HS-27A (cell line): ENCODE measurements at regions not wholly inside any gene's neighbourhood (a gene's known extent, or its start where the extent isn't known, plus 50 kb on each side); places are given as distances from the start of the nearest gene placed in this dataset.

Experiments used
- DNase-seq: peaks from one replicate; pipeline ENCODE4 v3.0.0-alpha.2; 2012; ENCODE audit warnings: low read depth, missing footprints

DNA sequence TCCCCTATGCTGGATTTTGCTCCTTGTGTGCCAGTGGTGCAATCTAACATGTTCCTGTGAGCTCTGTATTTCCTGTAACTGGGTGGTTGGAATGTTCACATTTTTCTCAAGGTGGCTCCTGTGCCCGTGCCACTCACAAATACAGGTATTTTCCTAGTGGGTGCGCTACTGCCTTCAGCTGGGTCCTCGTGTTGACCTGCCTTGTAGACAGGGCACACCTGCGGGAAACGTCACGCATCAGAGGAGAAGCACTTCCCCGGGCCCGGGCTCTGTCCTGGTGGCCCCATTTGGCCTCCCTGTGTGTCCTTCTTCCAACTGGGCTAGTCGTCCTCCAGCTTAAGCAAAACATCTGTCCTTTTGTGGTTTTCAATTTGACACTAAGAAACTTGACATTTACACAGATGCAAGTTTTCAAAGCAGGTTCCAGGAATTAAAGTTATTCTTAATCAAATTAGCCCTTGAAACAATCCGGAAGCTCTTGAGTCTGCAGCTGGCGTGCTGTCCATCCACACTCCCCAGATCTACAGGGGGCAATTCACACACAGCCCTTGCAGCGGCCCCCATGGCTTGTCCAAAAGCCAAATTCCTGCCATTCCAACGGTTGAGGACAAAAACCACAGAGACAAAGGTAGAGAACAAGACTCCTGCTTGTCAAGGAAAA lies 275.1 kb downstream of the CDC5L start:
- DNase-seq: peak; percentile 71

DNA sequence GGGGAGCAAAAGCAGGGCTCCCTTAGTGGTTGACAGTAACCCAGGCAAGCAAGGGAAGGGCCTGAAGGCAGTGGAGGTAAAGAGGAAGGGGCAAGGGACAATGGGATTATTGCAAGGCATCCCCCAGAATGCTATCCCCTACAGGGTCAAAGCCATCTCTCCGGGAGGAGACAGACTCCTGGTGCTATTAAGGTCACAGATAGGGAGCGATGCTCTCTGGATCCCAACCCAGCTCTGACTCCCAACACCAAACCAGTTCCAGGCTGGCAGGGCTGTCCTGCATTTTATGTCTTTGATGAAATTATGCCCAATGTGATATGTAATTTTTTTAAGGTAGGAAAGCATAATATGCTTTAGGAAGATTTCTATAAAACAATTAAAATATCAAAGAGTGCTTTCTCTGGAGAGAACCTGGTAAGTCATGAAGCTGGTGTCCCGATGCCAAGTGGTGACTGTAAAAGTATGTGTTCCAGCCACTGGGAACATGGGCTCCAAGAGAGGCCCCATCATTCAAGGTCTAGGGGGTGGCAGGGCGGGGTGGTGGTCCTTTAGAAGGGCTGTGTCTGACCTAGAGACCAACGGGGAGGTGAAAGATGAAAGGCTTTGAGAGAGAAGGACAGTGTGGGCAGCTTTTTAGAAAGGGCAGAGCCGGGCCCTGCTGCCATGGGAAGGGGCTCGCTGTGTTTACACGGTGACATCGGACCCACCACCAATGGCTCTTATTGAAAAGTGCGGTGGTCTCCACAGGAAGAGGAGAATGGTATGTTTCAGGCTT lies 276.5 kb downstream of the CDC5L start:
- no peak for DNase-seq

DNA sequence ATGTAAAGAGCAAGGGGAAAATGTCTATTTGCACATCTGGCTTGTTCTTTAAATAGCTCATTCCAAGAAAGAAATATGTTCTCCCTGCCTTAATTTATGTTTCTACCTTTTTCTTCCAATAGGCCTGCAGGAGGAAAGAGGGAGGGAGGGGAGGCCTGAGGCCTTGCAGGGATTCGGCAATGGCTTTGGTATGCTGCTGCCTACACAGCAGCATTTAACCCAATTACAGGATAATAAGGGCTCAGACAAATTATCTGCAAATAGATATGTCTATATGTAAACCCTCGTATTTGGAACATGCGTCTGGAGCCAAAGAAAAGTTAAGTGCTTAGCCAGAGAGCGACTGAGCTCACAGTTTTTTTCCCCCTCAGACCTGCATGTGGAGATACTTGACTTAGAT lies 277.2 kb downstream of the CDC5L start:
- no peak for DNase-seq

DNA sequence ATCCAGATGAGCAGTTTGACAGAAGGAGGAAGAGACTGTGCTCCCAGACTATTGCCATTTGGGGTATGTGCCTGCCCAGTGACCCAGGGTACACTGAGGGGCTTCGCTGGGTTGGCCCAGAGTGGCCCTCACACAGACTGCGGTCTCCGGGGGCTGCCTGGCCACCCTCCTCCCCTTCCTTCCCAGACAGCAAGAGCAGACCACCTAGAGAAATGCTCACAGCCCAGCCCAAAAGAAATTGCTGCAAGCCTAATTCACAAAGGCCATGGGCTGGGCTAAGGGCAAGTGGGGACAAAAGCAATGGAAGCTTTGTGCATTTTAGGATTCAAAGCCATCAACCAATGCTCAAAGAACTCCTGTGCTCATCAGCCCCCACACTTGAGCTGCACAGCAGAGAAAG lies 277.6 kb downstream of the CDC5L start:
- no peak for DNase-seq

DNA sequence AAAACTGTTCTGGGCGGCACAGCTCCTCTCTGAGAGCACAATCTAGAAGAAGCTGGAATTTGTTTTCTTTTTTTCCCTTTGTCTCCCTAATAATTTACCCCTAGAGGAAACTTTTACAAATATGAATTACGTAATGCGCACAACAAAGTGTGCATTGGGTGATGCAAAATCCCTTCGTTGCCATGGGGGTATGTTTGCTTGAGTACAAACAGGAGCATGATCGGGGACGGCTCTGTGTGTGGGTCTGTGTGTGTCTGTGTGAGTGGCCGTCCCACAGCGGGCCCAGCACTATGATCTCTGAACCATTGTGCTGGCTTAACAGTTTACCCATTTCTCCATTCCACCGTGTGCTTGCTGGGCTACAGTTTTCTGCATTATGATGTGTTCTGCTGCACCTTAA lies 278.2 kb downstream of the CDC5L start:
- no peak for DNase-seq

DNA sequence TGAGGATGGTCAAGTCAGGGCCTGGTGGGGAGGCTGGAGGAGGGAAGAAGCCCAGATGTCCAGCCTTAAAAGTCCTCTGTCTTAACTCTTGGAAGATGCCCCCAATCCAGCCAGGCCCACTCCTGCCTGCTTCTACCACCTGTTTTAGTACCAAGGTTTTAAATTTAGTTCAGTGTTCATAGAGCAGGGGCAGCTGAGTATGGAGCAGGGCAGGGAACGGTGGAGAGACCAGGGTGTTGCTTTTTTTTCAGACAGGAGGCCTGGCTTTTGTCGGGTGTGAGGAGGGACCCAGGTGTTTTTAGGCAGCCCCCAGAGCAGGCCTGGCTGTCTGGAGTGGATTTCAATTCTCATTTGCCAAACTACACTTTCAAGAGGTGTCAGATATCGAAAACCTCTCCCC lies 278.8 kb downstream of the CDC5L start:
- no peak for DNase-seq

DNA sequence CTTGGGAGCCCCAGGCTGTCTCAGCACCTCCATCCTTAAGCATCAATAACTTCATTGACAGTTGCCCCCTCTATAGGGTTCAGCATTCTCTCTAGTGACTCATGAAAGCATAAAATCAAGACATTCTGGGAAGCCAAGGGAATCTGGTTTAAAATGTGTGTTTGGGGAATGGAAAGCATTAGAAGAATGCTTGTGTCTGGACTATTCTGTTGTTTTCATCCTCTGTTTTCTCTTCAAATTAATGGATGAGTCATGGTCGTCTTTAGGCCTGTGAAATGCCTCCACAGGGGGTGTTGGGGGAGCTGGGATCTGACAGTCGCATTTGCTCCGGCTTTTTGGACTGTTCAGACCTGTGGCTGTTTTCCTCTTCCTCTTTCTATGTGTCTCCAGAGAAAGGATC lies 279.7 kb downstream of the CDC5L start:
- DNase-seq: peak; percentile 92

DNA sequence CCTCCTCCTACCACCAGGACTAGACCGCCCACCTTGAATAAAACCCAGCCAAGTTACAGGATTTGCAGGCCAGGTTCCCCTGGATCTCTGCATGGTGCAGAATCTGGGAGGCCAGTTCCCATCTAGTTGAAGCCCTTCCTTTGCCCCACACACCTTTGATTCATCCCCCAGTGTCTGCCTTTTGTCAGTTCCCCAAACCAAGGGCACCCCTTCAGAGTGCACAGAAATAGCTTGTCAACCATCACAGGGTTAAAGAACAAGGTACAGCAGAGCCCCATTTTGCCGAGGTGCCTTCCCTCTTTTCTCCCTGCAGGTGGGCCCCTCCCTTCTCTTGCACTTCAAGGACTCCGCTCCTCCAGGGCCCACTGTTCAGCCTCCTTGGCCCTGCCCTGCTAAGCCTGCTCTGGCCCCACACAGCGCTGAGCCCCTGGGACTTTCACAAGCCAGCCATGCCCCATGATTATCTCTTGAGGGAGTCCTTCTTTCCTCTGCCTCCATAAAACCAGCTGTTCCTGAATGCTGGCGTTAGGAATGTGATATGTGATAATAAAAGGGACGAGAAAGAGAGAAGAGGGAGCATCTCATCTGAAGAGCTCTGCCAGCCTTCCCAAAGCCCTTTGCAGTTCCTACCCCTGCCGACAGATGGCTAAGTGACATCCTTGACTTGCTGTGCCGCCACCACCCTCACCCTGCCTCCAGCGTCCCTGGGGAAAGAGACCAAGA lies 280.3 kb downstream of the CDC5L start:
- DNase-seq: no peak

DNA sequence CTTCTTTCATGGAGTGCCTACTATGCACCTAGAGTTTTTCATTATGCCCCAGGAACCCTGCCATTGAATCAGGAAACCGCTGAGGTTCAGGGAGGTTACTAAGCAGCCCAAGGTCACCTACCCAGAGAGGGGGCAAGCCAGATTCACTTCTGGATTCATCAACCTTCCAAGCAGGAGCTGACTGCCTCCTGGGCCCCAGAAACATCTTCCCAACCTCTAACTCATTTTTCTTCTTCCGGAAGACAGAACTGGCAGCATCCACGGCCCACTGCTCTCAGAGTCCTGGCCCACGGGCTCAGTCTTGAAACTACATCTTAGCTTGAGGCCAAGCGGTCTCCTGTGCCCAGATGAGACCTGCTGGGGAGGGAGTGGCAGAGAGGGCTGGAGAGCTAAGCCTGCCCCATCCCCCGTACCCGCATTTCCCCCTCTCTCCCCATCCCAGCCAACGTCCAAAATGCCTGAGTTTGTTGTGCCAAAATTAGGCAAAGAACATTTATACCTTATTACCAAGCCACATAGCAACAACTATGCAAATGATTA lies 281.0 kb downstream of the CDC5L start:
- no peak for DNase-seq

DNA sequence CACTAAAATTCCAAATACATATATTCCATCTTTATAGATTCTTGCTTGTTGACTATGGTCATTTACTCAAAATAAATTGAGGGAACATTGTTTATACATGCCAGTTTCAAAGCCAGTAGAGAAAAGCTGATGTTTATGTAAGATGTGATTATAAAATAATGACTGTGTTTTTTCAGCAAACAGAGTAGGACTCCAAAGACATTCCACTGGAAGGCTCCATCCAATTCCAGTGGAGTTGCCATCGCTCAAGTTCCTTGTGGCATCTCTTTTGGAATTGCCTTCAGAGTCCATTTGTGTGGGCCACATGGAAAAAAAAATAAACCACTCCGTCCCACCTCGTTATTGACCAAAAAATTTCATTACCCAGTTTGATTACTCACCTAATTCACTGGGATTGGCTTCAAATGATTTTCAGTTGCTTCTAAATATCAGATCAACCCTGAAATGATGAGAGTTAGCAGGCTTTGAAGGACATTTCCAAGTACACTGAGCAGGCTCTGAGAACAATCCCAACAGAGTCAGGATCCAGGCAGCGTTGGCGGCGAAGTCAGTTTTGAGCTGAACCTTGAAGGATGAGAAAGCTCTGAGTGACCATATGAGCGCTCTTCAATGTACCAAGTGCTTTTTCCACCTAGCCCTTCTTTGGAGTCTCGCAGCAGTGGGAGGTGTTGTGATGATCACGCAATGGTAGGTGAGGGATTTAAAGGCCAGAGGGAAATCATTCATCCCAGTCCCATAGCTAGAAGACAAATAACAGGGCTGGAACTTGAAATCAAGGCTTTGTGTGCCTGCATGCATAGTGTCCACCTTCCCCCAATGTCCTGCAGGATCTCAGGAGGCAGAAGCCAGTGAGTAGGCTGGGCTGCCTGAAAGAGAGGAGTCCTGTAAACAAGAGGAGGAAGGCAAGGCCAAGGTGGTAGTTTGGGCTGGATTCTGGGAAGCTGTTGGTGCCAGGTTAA lies 281.7 kb downstream of the CDC5L start:
- DNase-seq: no peak

DNA sequence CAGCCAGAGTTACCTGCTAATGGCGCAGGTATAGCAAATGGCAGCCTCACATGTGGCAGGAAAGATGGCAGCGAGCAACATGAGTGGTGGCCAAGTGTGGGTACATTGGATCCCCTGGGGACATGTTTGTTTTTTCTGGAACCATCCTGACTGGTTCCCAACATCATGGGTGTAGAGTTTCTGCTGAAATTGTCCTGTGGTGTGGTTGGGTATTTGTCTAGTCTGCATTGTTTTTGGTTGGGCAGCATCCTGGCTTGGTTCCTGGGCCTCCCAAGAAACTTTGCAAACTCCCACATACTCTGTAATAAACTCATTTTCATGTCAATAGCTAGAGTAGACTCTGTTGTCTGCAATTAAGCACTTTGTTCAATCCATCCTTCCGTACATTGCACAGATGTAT lies 282.6 kb downstream of the CDC5L start:
- DNase-seq: no peak

DNA sequence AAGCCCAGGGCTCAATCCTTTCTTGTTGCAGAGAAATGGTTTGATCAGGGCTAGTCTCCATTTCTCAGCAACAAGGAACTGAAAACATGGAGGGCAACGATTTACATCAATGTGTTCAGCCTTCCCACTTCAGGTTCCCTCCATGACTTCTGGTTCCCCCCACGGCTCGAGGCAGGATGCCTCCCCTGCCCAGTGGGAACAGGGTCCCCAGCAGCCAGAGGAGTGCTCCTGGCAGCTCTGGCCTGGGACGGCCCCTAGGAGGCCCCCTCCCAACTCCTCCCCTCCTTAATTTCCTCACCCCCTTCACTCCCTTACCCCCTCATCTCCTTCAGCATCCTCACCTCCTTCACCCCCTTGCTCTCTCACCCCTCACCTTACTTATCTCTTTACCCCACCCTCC lies 283.8 kb downstream of the CDC5L start:
- DNase-seq: no peak

DNA sequence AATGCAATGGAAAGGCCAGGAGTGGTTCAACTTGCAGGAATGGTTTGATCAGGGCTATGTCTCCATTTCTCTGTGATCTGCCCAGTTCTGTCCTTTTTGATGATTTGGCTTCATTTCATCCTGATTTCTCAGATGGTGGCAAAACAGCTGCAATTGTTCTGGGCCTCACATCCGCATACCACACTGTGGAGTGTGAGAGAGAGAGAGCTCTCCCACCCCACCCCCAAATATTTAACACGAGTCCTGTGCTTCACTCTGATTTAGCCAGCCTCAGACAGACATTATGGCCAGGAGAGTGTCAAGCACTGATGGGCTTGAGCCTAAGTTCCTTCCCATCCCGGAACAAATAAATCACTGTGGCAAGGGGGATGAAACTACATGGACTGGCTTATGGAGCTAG lies 284.6 kb downstream of the CDC5L start:
- no peak for DNase-seq

DNA sequence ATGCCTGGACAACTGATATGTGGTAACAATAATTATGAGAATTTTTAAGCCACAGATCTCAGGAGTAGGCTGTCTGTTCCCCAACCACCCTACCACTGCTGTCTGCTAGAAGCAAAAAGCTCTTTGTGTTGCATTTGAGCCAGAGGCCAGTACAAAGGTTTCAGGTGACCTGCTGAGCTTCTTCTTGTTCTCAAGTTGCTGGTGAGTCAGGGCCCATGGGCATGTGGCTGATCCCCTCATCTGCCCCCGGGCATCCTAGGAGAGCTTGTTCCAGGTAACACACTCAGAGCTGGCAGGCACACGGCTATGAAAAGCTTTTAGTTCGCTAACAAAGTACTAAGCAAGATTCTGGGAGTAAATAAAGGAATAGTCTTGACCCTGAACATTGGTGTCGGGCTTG lies 285.3 kb downstream of the CDC5L start:
- no peak for DNase-seq

DNA sequence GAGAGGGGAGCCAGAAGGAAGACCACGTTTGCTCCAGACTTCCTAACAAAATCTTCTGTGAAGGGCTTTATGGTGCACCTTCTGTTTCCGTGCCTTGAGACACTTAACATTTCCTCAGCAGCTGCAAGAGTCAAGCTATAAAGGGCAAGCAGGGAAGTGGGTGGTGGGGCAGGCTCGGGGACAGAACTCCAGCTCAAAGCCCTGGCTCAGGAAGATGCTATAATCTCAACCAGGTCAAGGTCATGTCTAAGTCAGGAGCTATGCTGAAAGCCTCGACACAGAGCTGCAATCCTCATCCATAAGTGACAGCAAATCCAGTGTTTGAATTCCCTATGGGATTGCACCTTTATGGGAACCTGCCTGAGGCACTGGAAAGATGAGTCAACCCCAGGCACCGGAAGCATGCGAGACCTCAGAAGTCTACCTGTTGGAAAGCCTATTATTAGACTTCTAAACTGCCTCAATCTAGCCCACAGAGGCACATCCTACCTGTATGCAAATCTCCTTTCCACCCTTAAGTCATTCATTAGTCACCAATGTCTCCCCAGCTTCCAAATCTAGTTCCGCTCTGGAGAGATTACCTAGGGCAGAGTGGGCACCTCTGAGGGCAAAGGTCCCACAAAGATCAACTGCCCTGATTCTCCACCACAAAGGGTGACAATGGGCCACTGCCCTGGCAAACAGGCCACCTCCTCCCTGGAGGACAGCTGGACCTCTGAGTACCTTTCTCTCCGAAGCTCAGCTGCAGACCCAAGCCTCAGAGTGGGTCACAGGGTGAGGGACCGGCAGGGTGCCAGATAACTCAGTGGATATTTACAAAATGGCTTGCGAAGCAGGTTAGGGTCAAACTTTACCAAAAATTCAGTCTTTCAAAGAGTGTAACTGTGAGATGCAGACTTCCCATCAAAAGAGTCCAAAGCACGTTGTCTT lies 287.0 kb downstream of the CDC5L start:
- no peak for DNase-seq

DNA sequence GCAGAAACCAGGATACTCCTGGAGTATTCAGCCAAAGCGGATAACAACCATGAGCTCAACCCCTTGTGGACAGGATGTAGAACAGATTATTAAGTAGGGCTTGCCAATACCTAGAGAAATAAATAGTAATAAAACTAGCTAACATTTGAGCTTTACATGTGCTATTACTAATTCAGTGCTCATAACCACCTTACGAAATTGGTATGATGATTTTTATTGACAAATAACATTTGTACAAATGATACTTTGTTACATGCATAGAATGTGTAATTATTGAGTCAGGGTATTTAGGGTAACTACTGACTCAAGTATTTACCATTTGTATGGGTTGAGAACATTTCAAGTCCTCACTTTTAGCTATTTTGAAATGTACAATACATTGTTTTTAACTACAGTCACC lies 287.9 kb downstream of the CDC5L start:
- DNase-seq: no peak

DNA sequence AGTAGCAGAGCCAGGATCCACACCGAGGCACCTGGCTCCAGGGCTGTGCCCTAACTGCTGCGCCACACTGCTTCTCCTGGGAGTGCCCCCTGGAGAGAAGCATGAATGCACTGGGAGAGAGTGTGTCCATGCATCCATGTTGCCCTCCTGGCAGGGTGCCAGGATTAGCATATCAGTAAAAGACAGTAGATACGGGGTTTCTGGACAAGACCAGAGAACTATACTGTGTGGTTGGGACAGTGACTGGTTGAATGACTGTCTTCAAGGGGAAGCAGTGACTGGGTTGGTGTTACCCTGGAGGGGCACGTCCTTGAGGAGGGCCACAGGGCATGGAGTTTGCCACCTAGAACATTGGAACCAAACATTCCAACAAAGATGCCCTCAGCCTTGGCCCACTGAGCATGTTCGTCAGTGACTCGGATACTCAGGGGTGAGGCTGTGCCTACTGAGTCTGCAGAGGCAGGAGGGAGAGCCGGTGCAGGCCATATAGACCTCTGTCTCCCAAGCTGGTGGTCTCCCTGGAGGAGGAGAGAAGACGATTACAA lies 288.8 kb downstream of the CDC5L start:
- DNase-seq: no peak

DNA sequence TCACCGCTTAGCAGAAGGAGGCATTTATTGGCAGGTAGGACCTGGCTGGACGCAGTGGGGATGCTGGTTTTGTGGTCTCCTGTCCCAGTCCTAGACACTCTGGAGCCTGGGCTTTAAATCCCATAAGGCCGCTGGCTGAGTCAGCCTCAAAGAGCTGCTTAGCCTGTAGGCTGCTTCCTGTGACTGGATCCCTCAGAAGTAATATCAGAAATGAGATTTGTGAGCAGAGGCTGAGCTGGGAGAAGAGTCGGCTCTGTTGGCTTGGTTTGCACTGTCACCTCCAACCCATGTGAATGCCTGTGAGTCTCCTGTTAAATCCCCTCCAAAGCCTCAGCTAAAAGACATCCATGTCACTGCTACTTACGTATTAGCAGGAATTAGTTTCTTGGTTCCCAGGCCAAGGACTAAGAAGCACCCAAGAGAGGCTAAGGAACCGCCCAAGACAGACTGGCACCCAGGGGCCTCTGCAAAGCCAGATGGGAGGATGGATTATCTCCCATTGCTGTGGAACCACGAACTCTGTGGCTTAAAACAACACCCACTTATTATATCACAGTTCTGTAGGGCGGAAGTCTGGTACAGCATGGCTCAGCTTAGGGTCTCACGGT lies 289.4 kb downstream of the CDC5L start:
- no peak for DNase-seq

DNA sequence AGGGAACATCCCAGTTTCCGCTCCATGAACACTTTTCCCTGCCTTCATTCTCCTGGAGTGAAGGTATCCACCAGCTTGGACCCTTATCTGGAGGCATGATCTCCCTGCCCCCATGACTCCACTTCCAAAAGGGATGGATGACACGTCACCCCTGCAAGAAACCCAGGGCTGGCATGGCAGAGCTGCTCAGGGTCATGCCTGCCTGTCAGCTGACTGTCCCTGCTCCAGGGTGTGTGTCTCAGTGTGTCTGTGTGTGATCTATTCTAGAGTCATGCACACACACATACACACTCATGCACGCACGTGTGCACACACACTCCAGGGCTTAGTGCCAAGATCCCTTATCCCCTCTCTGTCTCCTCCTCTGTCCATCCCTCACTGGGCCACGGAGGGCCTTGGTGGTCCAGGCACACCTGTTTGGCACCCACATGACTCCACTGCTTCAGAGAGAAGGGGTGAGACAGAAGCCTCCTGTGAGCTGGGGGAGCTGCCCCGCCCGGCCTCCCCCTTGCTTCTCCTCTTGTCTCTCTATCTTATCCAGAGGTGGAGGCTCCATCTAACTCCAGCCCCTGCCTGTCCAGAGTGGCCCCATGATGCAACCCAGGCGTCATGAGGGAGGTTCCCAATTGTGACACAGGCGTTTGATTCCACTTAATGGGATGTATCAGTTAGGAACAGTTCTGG lies 290.9 kb downstream of the CDC5L start:
- DNase-seq: no peak
